Immature natural killer cell (primary cell): ENCODE measurements at regions not wholly inside any gene's neighbourhood (a gene's known extent, or its start where the extent isn't known, plus 50 kb on each side); places are given as distances from the start of the nearest gene placed in this dataset.
"Not testable (repeated sequence)": the region's sequence is repeated elsewhere in the genome, so short reads cannot be mapped to it uniquely, and the experiment has no call there.

ENCODE experiments used
- DNase-seq, 3 donors: peaks; one replicate each; pipeline ENCODE4 v3.0.0; 2022; ENCODE audit warnings: mixed read lengths in 1 of 3
- H3K27ac Mint-ChIP-seq, 6 donors: one replicate each; pipeline ENCODE4 v1.8.0; 2020; ENCODE audit warnings: mixed read lengths in 6 of 6, mild to moderate bottlenecking in 5 of 6, inconsistent platforms in 4 of 6, moderate library complexity in 3 of 6
- H3K27me3 Mint-ChIP-seq, 3 donors: one replicate each; pipeline ENCODE4 v1.8.0; 2020 to 2021; ENCODE audit warnings: low read depth in 3 of 3, mild to moderate bottlenecking in 3 of 3, mixed read lengths in 3 of 3, moderate library complexity in 3 of 3, inconsistent platforms in 1 of 3
- H3K36me3 Mint-ChIP-seq, 3 donors: one replicate each; pipeline ENCODE4 v1.8.0; 2020; ENCODE audit warnings: mixed read lengths in 3 of 3, inconsistent platforms in 2 of 3, mild to moderate bottlenecking in 2 of 3
- H3K4me1 Mint-ChIP-seq, 2 donors: one replicate each; pipeline ENCODE4 v1.8.0; 2020; ENCODE audit warnings: inconsistent platforms in 2 of 2, mild to moderate bottlenecking in 2 of 2, mixed read lengths in 2 of 2, moderate library complexity in 1 of 2
- H3K4me3 Mint-ChIP-seq, 5 donors: one replicate each; pipeline ENCODE4 v1.8.0; 2020; ENCODE audit warnings: mild to moderate bottlenecking in 5 of 5, mixed read lengths in 5 of 5, inconsistent platforms in 3 of 5, moderate library complexity in 3 of 5
- H3K9me3 Mint-ChIP-seq, 6 donors: one replicate each; pipeline ENCODE4 v1.8.0; 2020; ENCODE audit warnings: mild to moderate bottlenecking in 6 of 6, mixed read lengths in 6 of 6, inconsistent platforms in 4 of 6, moderate library complexity in 3 of 6

- not testable (repeated sequence) for H3K27ac Mint-ChIP-seq, H3K4me3 Mint-ChIP-seq, H3K27me3 Mint-ChIP-seq, H3K4me1 Mint-ChIP-seq, H3K36me3 Mint-ChIP-seq, H3K9me3 Mint-ChIP-seq, DNase-seq
Measured at GRCh38 chr1:83442412-83442811, 556.5 kb downstream of the TTLL7 start.

GRCh38 chr1:83440586-83440985 is 558.3 kb downstream of the TTLL7 start:
- not testable (repeated sequence) for H3K4me1 Mint-ChIP-seq, DNase-seq, H3K4me3 Mint-ChIP-seq, H3K27me3 Mint-ChIP-seq, H3K36me3 Mint-ChIP-seq, H3K9me3 Mint-ChIP-seq, H3K27ac Mint-ChIP-seq

- not testable (repeated sequence) for H3K4me3 Mint-ChIP-seq, DNase-seq, H3K36me3 Mint-ChIP-seq, H3K9me3 Mint-ChIP-seq, H3K27me3 Mint-ChIP-seq, H3K27ac Mint-ChIP-seq, H3K4me1 Mint-ChIP-seq
Measured at GRCh38 chr1:83440021-83440420, 558.9 kb downstream of the TTLL7 start.

GRCh38 chr1:83438316-83438715 is 560.6 kb downstream of the TTLL7 start:
- not testable (repeated sequence) for H3K4me1 Mint-ChIP-seq, H3K9me3 Mint-ChIP-seq, H3K4me3 Mint-ChIP-seq, H3K27ac Mint-ChIP-seq, DNase-seq, H3K27me3 Mint-ChIP-seq, H3K36me3 Mint-ChIP-seq

- not testable (repeated sequence) for DNase-seq, H3K27me3 Mint-ChIP-seq, H3K9me3 Mint-ChIP-seq, H3K36me3 Mint-ChIP-seq, H3K27ac Mint-ChIP-seq, H3K4me3 Mint-ChIP-seq, H3K4me1 Mint-ChIP-seq
Measured at GRCh38 chr1:83435336-83435735, 563.6 kb downstream of the TTLL7 start.

- not testable (repeated sequence) for H3K36me3 Mint-ChIP-seq, H3K4me3 Mint-ChIP-seq, H3K27me3 Mint-ChIP-seq, H3K9me3 Mint-ChIP-seq, DNase-seq, H3K27ac Mint-ChIP-seq, H3K4me1 Mint-ChIP-seq
Measured at GRCh38 chr1:83427566-83427965, 571.4 kb downstream of the TTLL7 start.

GRCh38 chr1:83423382-83423781 is 575.5 kb downstream of the TTLL7 start:
- not testable (repeated sequence) for H3K9me3 Mint-ChIP-seq, H3K27me3 Mint-ChIP-seq, H3K36me3 Mint-ChIP-seq, H3K4me1 Mint-ChIP-seq, H3K4me3 Mint-ChIP-seq, DNase-seq, H3K27ac Mint-ChIP-seq

GRCh38 chr1:83418558-83418957 is 580.4 kb downstream of the TTLL7 start:
- no peak overlapping the region for H3K4me3 Mint-ChIP-seq
- no peaks in the 10 kb centered on the region for H3K4me1 Mint-ChIP-seq
- H3K27me3 Mint-ChIP-seq: no peaks in the 10 kb centered on the region
- peaks cover 0 to 12% (median 3%) of the 10 kb centered on the region in 6 donors for H3K9me3 Mint-ChIP-seq
- no peaks in the 10 kb centered on the region for H3K36me3 Mint-ChIP-seq
- H3K27ac Mint-ChIP-seq: no peak overlapping the region
- DNase-seq: no peak

GRCh38 chr1:83413839-83414107 is 585.2 kb downstream of the TTLL7 start:
- DNase-seq, H3K4me1 Mint-ChIP-seq, H3K27ac Mint-ChIP-seq, H3K36me3 Mint-ChIP-seq, H3K9me3 Mint-ChIP-seq, H3K4me3 Mint-ChIP-seq, H3K27me3 Mint-ChIP-seq: not testable (repeated sequence)

GRCh38 chr1:83410746-83411413 is 588.1 kb downstream of the TTLL7 start:
- not testable (repeated sequence) for H3K36me3 Mint-ChIP-seq, H3K4me3 Mint-ChIP-seq, H3K4me1 Mint-ChIP-seq, DNase-seq, H3K27me3 Mint-ChIP-seq, H3K9me3 Mint-ChIP-seq, H3K27ac Mint-ChIP-seq

- H3K9me3 Mint-ChIP-seq, H3K27me3 Mint-ChIP-seq, H3K4me3 Mint-ChIP-seq, H3K4me1 Mint-ChIP-seq, DNase-seq, H3K36me3 Mint-ChIP-seq, H3K27ac Mint-ChIP-seq: not testable (repeated sequence)
Measured at GRCh38 chr1:83406693-83407371, 592.1 kb downstream of the TTLL7 start.

GRCh38 chr1:83405789-83406188 is 593.1 kb downstream of the TTLL7 start:
- not testable (repeated sequence) for H3K27ac Mint-ChIP-seq, H3K27me3 Mint-ChIP-seq, DNase-seq, H3K4me3 Mint-ChIP-seq, H3K4me1 Mint-ChIP-seq, H3K36me3 Mint-ChIP-seq
- peaks cover 2 to 13% (median 8%) of the 10 kb centered on the region in 6 donors for H3K9me3 Mint-ChIP-seq

- not testable (repeated sequence) for DNase-seq, H3K36me3 Mint-ChIP-seq, H3K4me3 Mint-ChIP-seq, H3K27me3 Mint-ChIP-seq, H3K4me1 Mint-ChIP-seq, H3K27ac Mint-ChIP-seq
- H3K9me3 Mint-ChIP-seq: peaks cover 2 to 19% (median 10%) of the 10 kb centered on the region in 6 donors
Measured at GRCh38 chr1:83403500-83403899, 595.4 kb downstream of the TTLL7 start.

- not testable (repeated sequence) for H3K27ac Mint-ChIP-seq, DNase-seq, H3K27me3 Mint-ChIP-seq, H3K36me3 Mint-ChIP-seq, H3K4me1 Mint-ChIP-seq, H3K4me3 Mint-ChIP-seq
- peaks cover 0 to 19% (median 10%) of the 10 kb centered on the region in 6 donors for H3K9me3 Mint-ChIP-seq
Measured at GRCh38 chr1:83401146-83401545, 597.8 kb downstream of the TTLL7 start.

GRCh38 chr1:83400173-83400572 is 598.8 kb downstream of the TTLL7 start:
- H3K27me3 Mint-ChIP-seq, DNase-seq, H3K27ac Mint-ChIP-seq, H3K4me1 Mint-ChIP-seq, H3K4me3 Mint-ChIP-seq, H3K36me3 Mint-ChIP-seq: not testable (repeated sequence)
- peaks cover 0 to 19% (median 9%) of the 10 kb centered on the region in 6 donors for H3K9me3 Mint-ChIP-seq
